CD14-positive monocyte (primary cell): ENCODE measurements at regions not wholly inside any gene's neighbourhood (a gene's known extent, or its start where the extent isn't known, plus 50 kb on each side); places are given as distances from the start of the nearest gene placed in this dataset.
"Not testable (repeated sequence)": the region's sequence is repeated elsewhere in the genome, so short reads cannot be mapped to it uniquely, and the experiment has no call there.

ENCODE experiments used
- DNase-seq, 3 donors: peaks; one replicate each; pipeline ENCODE4 v3.0.0-alpha.2; 2011 to 2022
- H2AFZ ChIP-seq: 2 replicates; pipeline ENCODE4 v1.6.0; 2012; ENCODE audit warnings: mild to moderate bottlenecking, low read depth, low read length, inconsistent platforms; ENCODE audit not compliant: insufficient read depth, poor library complexity, severe bottlenecking
- H3K27ac ChIP-seq, 2 donors: 1 replicate in 1 of 2; 2 replicates in 1 of 2; pipeline ENCODE4 v1.5.1; 2012 to 2013; ENCODE audit warnings: low read length in 2 of 2, control low read depth in 1 of 2, inconsistent platforms in 1 of 2, low read depth in 1 of 2, mild to moderate bottlenecking in 1 of 2
- H3K27me3 ChIP-seq, 2 donors: one replicate each; pipeline versions ENCODE4 v1.6.0 to v1.6.1; 2011 to 2013; ENCODE audit warnings: low read length in 2 of 2; ENCODE audit not compliant: control insufficient read depth in 2 of 2, insufficient read depth in 2 of 2
- H3K36me3 ChIP-seq, 2 donors: replicated peaks in 1 of 2; 1 replicate in 1 of 2; 2 replicates in 1 of 2; pipeline versions ENCODE4 v1.5.1 to v1.6.1; 2012 to 2013; ENCODE audit warnings: low read length in 2 of 2, control low read depth in 1 of 2, inconsistent platforms in 1 of 2, mild to moderate bottlenecking in 1 of 2; ENCODE audit not compliant: insufficient read depth in 2 of 2, control insufficient read depth in 1 of 2
- H3K4me1 ChIP-seq, 2 donors: 1 replicate in 1 of 2; 2 replicates in 1 of 2; pipeline versions ENCODE4 v1.5.1 to v1.6.1; 2012 to 2013; ENCODE audit warnings: low read length in 2 of 2, control low read depth in 1 of 2, inconsistent platforms in 1 of 2, mild to moderate bottlenecking in 1 of 2, moderate library complexity in 1 of 2; ENCODE audit not compliant: insufficient read depth in 2 of 2, control insufficient read depth in 1 of 2
- H3K4me2 ChIP-seq: replicated peaks from 2 replicates; pipeline ENCODE3; 2012; ENCODE audit warnings: low read length, moderate library complexity, mild to moderate bottlenecking; ENCODE audit not compliant: poor library complexity, severe bottlenecking; ENCODE audit errors: extremely low read depth
- H3K4me3 ChIP-seq, 3 experiments: fragments of 200-600 bp in 1 of 3; sonication (generic) in 1 of 3; replicated peaks in 1 of 3; 1 replicate in 2 of 3; 2 replicates in 1 of 3; pipeline ENCODE4 v1.5.1; 2011 to 2013; ENCODE audit warnings: low read length in 3 of 3, mild to moderate bottlenecking in 3 of 3, control low read depth in 2 of 3, low read depth in 2 of 3, inconsistent platforms in 1 of 3, moderate library complexity in 1 of 3
- H3K79me2 ChIP-seq: 2 replicates; pipeline ENCODE4 v1.6.0; 2012; ENCODE audit warnings: mild to moderate bottlenecking, control low read depth, inconsistent platforms, low read length, moderate library complexity; ENCODE audit not compliant: insufficient read depth
- H3K9ac ChIP-seq: 2 replicates; pipeline ENCODE4 v1.6.0; 2017; ENCODE audit warnings: low read length, mild to moderate bottlenecking; ENCODE audit not compliant: insufficient read depth, poor library complexity, severe bottlenecking
- H3K9me3 ChIP-seq, 2 donors: replicated peaks in 1 of 2; 1 replicate in 1 of 2; 2 replicates in 1 of 2; pipeline versions ENCODE4 v1.5.1 to v1.6.1; 2012 to 2013; ENCODE audit warnings: low read length in 2 of 2, control low read depth in 1 of 2; ENCODE audit not compliant: control insufficient read depth in 1 of 2, insufficient read depth in 1 of 2
- H4K20me1 ChIP-seq: 2 replicates; pipeline ENCODE4 v1.6.0; 2012; ENCODE audit warnings: mild to moderate bottlenecking, low read length, control low read depth, moderate library complexity; ENCODE audit not compliant: insufficient read depth
- H3K27ac Mint-ChIP-seq, 7 donors: one replicate each; pipeline ENCODE4 v1.8.0; 2020; ENCODE audit warnings: mild to moderate bottlenecking in 7 of 7, mixed read lengths in 7 of 7, moderate library complexity in 6 of 7, inconsistent platforms in 2 of 7
- H3K27me3 Mint-ChIP-seq, 3 donors: one replicate each; pipeline ENCODE4 v1.8.0; 2021 to 2022; ENCODE audit warnings: low read depth in 3 of 3, mild to moderate bottlenecking in 3 of 3, mixed read lengths in 3 of 3, moderate library complexity in 3 of 3, inconsistent platforms in 1 of 3
- H3K36me3 Mint-ChIP-seq, 2 donors: one replicate each; pipeline ENCODE4 v1.8.0; 2020; ENCODE audit warnings: mixed read lengths in 2 of 2, inconsistent platforms in 1 of 2, mild to moderate bottlenecking in 1 of 2
- H3K4me1 Mint-ChIP-seq: one replicate; pipeline ENCODE4 v1.8.0; 2020; ENCODE audit warnings: mild to moderate bottlenecking, mixed read lengths
- H3K4me3 Mint-ChIP-seq, 2 donors: one replicate each; pipeline ENCODE4 v1.8.0; 2020; ENCODE audit warnings: mild to moderate bottlenecking in 2 of 2, mixed read lengths in 2 of 2, moderate library complexity in 1 of 2
- H3K9me3 Mint-ChIP-seq, 7 donors: one replicate each; pipeline ENCODE4 v1.8.0; 2020 to 2022; ENCODE audit warnings: mixed read lengths in 7 of 7, mild to moderate bottlenecking in 6 of 7, moderate library complexity in 6 of 7, inconsistent platforms in 2 of 7
- WGBS: methylation state at CpG from one replicate; pipeline ENCODE4 v1.1.5; 2013; ENCODE audit warnings: missing lambda C conversion rate; ENCODE audit not compliant: insufficient coverage; 5-methylcytosine and 5-hydroxymethylcytosine counted together
- intact Hi-C, 2 donors: fragments of 100-400 bp; cut with micrococcal nuclease; formaldehyde crosslinking; loops; one replicate each; pipeline versions ENCODE4 v1.15.0 to v1.15.1; 2023

DNA sequence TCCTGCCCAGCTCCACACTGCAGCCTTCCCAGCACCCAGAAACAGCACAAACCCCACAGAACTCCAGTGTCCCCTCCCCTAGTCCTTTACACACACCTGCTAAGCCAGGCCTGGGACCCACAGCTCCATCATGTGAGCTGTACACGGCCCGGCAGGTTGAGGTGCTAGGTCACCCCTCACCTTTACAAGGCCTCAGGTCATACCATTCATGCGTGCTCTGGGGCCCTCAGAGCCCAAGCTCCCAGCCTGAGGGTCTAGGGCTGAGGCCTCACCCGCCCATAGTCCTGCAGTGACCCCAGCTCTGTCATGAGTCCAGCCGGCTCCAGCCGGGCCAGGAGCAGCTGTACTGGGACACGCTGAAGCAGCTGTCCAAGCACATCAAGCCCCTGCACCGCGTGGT is 51.2 kb upstream of the POTEG start:
- H3K4me3 ChIP-seq, H3K27me3 ChIP-seq, H3K9me3 Mint-ChIP-seq, H3K9me3 ChIP-seq, H4K20me1 ChIP-seq, H3K9ac ChIP-seq, intact Hi-C loops, H3K4me1 ChIP-seq, H3K4me3 Mint-ChIP-seq, H3K4me1 Mint-ChIP-seq, H3K4me2 ChIP-seq, H3K27ac ChIP-seq, H3K36me3 ChIP-seq, H3K36me3 Mint-ChIP-seq, H2AFZ ChIP-seq, H3K27me3 Mint-ChIP-seq, H3K79me2 ChIP-seq, H3K27ac Mint-ChIP-seq: not testable (repeated sequence)
- 91% methylated on average over 2 of the region's 9 CpGs for WGBS
- DNase-seq, result peak in 1 of 3 donors; percentile 0
